ENCODE measurements at regions not wholly inside any gene's neighbourhood (a gene's known extent, or its start where the extent isn't known, plus 50 kb on each side); places are given as distances from the start of the nearest gene placed in this dataset.

DNA sequence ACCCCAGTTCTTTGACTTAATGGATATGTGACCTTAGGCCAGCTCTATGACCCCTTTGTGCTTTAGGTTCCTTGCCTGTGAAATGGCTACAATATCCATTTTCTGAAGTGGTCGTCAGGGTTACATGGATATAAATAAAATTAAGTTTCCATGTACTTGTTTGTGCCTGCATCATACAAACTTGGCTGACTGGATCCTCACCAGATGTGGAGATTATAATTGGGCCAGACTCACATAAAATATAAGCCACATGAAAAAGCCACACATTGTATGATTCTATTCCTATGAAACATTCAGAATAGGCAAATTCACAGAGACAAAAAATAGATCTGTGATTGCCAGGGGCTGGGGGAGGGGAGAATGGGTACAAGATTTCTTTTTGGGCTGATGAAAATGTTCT, 100.9 kb upstream of the USP47 start:
- no peak for TF ChIP-seq POLR2A (IDR thresholded peaks at IDR 0.05)
- TF ChIP-seq, protein P1, sequence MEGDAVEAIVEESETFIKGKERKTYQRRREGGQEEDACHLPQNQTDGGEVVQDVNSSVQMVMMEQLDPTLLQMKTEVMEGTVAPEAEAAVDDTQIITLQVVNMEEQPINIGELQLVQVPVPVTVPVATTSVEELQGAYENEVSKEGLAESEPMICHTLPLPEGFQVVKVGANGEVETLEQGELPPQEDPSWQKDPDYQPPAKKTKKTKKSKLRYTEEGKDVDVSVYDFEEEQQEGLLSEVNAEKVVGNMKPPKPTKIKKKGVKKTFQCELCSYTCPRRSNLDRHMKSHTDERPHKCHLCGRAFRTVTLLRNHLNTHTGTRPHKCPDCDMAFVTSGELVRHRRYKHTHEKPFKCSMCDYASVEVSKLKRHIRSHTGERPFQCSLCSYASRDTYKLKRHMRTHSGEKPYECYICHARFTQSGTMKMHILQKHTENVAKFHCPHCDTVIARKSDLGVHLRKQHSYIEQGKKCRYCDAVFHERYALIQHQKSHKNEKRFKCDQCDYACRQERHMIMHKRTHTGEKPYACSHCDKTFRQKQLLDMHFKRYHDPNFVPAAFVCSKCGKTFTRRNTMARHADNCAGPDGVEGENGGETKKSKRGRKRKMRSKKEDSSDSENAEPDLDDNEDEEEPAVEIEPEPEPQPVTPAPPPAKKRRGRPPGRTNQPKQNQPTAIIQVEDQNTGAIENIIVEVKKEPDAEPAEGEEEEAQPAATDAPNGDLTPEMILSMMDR (IDR thresholded peaks at IDR 0.05): no peak
- TF ChIP-seq EP300 (IDR thresholded peaks at IDR 0.05): no peak
- no peak for TF ChIP-seq POLR2AphosphoS5 (IDR thresholded peaks at IDR 0.05)
